ENCODE measurements at regions not wholly inside any gene's neighbourhood (a gene's known extent, or its start where the extent isn't known, plus 50 kb on each side); places are given as distances from the start of the nearest gene placed in this dataset.

DNA sequence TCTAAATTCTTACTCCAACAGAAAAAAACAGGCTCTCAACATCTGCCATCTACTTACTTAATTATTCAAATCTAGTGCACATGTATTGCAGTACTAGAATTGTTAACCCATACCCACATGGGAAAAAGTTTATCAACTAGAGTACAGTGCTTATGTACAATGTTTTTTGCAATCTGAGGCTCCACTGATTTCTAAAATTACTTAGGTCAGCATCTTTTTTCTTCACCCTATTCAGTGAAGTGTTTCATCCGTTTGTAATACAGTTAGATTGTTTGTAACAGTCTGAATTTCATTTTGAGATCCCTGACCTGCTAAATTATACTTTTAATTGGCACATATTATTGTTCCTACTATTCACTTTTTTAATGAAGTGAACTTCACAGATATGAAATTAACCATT is 402.2 kb downstream of the FOXA2 start:
- Histone ChIP-seq H3K9me3 (no peaks in the 10 kb centered on the region), H3K36me3 (no peaks in the 10 kb centered on the region), H3K27ac (no peak overlapping the region), H3K4me3 (no peak overlapping the region), H3K27me3 (no peaks in the 10 kb centered on the region), H3K4me1 (no peaks in the 10 kb centered on the region)
- WGBS, 2 donors, result 9 to 27% methylated on average over 1 of the region's 1 CpG
- DNase-seq, result no peak
- no peak for TF ChIP-seq POLR2A (IDR thresholded peaks at IDR 0.05)
- no peak for TF ChIP-seq CTCF (IDR thresholded peaks at IDR 0.05)
- intact Hi-C loops (cut with DNase I), result no loop called here

DNA sequence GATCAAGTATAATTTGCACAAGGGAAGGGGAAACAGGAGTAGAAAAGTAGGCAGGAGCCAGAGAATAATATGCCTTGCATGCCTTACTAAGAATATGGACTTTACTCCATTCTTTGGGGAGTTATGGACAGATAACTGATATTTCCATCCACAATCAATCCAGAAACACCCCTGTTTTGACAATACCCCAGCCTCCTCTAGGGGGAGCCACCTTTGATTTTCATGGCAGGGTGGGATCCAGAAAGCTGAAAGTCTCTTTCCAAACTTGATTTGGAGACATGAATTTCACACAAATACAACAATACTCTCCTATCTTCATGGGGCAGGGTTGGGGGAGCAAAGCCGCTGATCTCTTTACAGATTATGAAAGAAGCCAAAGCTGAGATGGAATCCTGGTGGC is 404.1 kb downstream of the FOXA2 start:
- Histone ChIP-seq H3K27ac (no peak overlapping the region), H3K4me3 (no peak overlapping the region), H3K36me3 (no peaks in the 10 kb centered on the region), H3K4me1 (no peaks in the 10 kb centered on the region), H3K9me3 (no peaks in the 10 kb centered on the region), H3K27me3 (no peaks in the 10 kb centered on the region)
- 56 to 92% methylated on average over 1 of the region's 1 CpG for WGBS, 2 donors
- DNase-seq, result no peak
- intact Hi-C loops (cut with DNase I), result no loop called here
- TF ChIP-seq POLR2A (IDR thresholded peaks at IDR 0.05), result no peak
- TF ChIP-seq CTCF (IDR thresholded peaks at IDR 0.05), result no peak

DNA sequence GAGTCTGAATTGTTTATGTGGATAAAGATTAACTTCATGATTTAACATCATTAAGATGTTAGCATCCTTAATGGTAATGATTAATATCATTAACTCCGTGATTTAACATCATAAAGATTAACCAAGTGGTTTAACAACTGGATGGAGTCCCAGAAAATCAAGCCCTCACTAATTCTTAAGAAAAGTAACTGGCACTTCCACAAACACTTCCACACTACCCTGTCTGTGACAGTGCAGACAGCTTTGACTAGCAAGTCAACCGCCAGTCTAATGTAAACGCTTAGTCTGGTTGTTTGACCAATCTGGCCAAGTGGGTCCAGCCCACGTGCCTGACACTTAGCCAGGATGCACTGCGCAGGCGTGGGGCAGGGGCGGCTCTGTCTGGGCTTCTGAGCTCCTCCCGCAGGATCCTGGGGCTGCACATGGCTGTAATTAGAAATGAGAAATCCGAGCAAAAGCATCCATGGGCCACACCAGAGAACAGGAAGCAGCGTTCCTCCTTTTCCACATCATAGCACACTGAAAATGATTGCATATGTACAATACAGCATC is 424.2 kb downstream of the FOXA2 start:
- H3K9me3 ChIP-seq, result no peaks in the 10 kb centered on the region
- H3K4me1 ChIP-seq, result no peaks in the 10 kb centered on the region
- WGBS, 2 donors, result 43 to 48% methylated on average over 3 to 8 of the region's 10 CpGs
- TF ChIP-seq CTCF (IDR thresholded peaks at IDR 0.05) (no peak), POLR2A (IDR thresholded peaks at IDR 0.05) (no peak)
- no peaks in the 10 kb centered on the region for H3K27me3 ChIP-seq
- intact Hi-C loops (cut with DNase I), result no loop called here
- no peak for DNase-seq
- no peak overlapping the region for H3K4me3 ChIP-seq
- H3K36me3 ChIP-seq, result no peaks in the 10 kb centered on the region
- no peak overlapping the region for H3K27ac ChIP-seq

GRCh38 chr20:22159276-22159675 is 425.1 kb downstream of the FOXA2 start:
- no peak overlapping the region for H3K4me3 ChIP-seq
- no peaks in the 10 kb centered on the region for H3K4me1 ChIP-seq
- no peaks in the 10 kb centered on the region for H3K36me3 ChIP-seq
- H3K27me3 ChIP-seq, result no peaks in the 10 kb centered on the region
- intact Hi-C loops (cut with DNase I), result no loop called here
- DNase-seq, result no peak
- 19 to 23% methylated on average over 2 of the region's 2 CpGs for WGBS, 2 donors
- H3K27ac ChIP-seq, result no peak overlapping the region
- no peak for TF ChIP-seq POLR2A (IDR thresholded peaks at IDR 0.05)
- TF ChIP-seq CTCF (IDR thresholded peaks at IDR 0.05), result no peak
- H3K9me3 ChIP-seq, result no peaks in the 10 kb centered on the region

DNA sequence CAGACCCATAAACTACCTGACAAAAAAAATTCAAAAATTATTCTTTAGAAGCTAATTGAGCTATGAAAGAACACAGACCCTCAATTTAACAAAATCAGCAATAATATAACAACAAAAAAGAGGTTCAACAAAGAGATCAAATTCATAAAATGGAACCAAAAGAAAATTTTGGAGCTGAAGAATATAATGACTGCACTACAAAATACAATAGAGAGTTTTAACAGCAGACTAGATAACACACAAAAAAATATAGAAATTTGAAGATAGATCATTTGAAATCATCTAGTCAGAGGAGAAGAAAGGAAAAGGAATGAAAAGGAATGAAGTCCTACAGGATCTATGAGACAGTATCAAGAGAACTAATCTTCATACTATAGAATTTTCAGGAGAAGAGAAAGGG is 422.1 kb downstream of the PAX1 start:
- no peak for DNase-seq
- TF ChIP-seq CTCF (IDR thresholded peaks at IDR 0.05) (no peak), POLR2A (IDR thresholded peaks at IDR 0.05) (no peak)
- intact Hi-C loops (cut with DNase I), result no loop called here
- Histone ChIP-seq H3K27ac (no peak overlapping the region), H3K4me3 (no peak overlapping the region), H3K4me1 (no peaks in the 10 kb centered on the region), H3K36me3 (no peaks in the 10 kb centered on the region), H3K27me3 (no peaks in the 10 kb centered on the region), H3K9me3 (peaks cover 0 to 5% (median 3%) of the 10 kb centered on the region in 3 donors)
